Upper lobe of left lung (tissue), 4 donors: ENCODE measurements at regions not wholly inside any gene's neighbourhood (a gene's known extent, or its start where the extent isn't known, plus 50 kb on each side); places are given as distances from the start of the nearest gene placed in this dataset.

Experiments
- POLR2A ChIP-seq, 4 donors: fragments of 450-650 bp; IDR thresholded peaks; one replicate each; pipeline ENCODE4 v1.5.1; 2016 to 2017; ENCODE audit warnings: antibody characterized with exemption in 4 of 4, mild to moderate bottlenecking in 2 of 4
- TF ChIP-seq, protein P1 (sequence below), 6 experiments: fragments of 450-650 bp in 4 of 6; fragments of 200-600 bp in 2 of 6; sonication (generic) in 2 of 6; IDR thresholded peaks; one replicate each; pipeline ENCODE4 v1.5.1; 2016 to 2019; ENCODE audit warnings: antibody characterized with exemption in 6 of 6

- no peak for TF ChIP-seq POLR2A (IDR thresholded peaks at IDR 0.05)
- TF ChIP-seq, protein P1, sequence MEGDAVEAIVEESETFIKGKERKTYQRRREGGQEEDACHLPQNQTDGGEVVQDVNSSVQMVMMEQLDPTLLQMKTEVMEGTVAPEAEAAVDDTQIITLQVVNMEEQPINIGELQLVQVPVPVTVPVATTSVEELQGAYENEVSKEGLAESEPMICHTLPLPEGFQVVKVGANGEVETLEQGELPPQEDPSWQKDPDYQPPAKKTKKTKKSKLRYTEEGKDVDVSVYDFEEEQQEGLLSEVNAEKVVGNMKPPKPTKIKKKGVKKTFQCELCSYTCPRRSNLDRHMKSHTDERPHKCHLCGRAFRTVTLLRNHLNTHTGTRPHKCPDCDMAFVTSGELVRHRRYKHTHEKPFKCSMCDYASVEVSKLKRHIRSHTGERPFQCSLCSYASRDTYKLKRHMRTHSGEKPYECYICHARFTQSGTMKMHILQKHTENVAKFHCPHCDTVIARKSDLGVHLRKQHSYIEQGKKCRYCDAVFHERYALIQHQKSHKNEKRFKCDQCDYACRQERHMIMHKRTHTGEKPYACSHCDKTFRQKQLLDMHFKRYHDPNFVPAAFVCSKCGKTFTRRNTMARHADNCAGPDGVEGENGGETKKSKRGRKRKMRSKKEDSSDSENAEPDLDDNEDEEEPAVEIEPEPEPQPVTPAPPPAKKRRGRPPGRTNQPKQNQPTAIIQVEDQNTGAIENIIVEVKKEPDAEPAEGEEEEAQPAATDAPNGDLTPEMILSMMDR (IDR thresholded peaks at IDR 0.05): no peak
Measured at GRCh38 chr1:100646001-100646400, 73.5 kb upstream of the VCAM1 start.
